HG03175 (cell line): ENCODE measurements at regions not wholly inside any gene's neighbourhood (a gene's known extent, or its start where the extent isn't known, plus 50 kb on each side); places are given as distances from the start of the nearest gene placed in this dataset.
"Not testable (repeated sequence)": the region's sequence is repeated elsewhere in the genome, so short reads cannot be mapped to it uniquely, and the experiment has no call there.

ENCODE experiments used
- ATAC-seq: cut with Tn5 transposase; IDR thresholded peaks from one replicate; pipeline ENCODE4 v1.9.1; 2021; ENCODE audit warnings: mild to moderate bottlenecking, moderate library complexity; ENCODE audit not compliant: unreplicated experiment

GRCh38 chr10:123375097-123375496, 220.9 kb downstream of the BUB3 start:
- ATAC-seq: no peak

GRCh38 chr10:123375738-123376137, 221.5 kb downstream of the BUB3 start:
- ATAC-seq: no peak

- no peak for ATAC-seq
These were observed 223.7 kb downstream of the BUB3 start for GRCh38 chr10:123377883-123378282.

- ATAC-seq: no peak
These were observed 224.1 kb downstream of the BUB3 start for GRCh38 chr10:123378302-123378701.

GRCh38 chr10:123379156-123379555, 225.0 kb downstream of the BUB3 start:
- ATAC-seq: no peak

GRCh38 chr10:123380491-123381085, 226.4 kb downstream of the BUB3 start:
- ATAC-seq: no peak

- ATAC-seq: no peak
These were observed 227.0 kb downstream of the BUB3 start for GRCh38 chr10:123381224-123381623.

GRCh38 chr10:123382491-123382890, 228.3 kb downstream of the BUB3 start:
- no peak for ATAC-seq

- no peak for ATAC-seq
These were observed 231.4 kb downstream of the BUB3 start for GRCh38 chr10:123385508-123386080.

GRCh38 chr10:123389520-123389919, 235.3 kb downstream of the BUB3 start:
- ATAC-seq: no peak

- ATAC-seq: no peak
These were observed 236.1 kb downstream of the BUB3 start for GRCh38 chr10:123390332-123390731.

- ATAC-seq: no peak
These were observed 236.7 kb downstream of the BUB3 start for GRCh38 chr10:123390874-123391273.

- peak; percentile 16 for ATAC-seq
These were observed 237.2 kb downstream of the BUB3 start for GRCh38 chr10:123391275-123392028.

- peak; percentile 91 for ATAC-seq
These were observed 238.2 kb downstream of the BUB3 start for GRCh38 chr10:123392182-123392963.

- ATAC-seq: no peak
These were observed 239.0 kb downstream of the BUB3 start for GRCh38 chr10:123393170-123393569.

- no peak for ATAC-seq
These were observed 240.2 kb downstream of the BUB3 start for GRCh38 chr10:123394382-123394781.

- not testable (repeated sequence) for ATAC-seq
These were observed 241.0 kb downstream of the BUB3 start for GRCh38 chr10:123395234-123395633.

GRCh38 chr10:123395906-123396305, 241.7 kb downstream of the BUB3 start:
- no peak for ATAC-seq

- peak; percentile 69 for ATAC-seq
These were observed 244.0 kb downstream of the BUB3 start for GRCh38 chr10:123398180-123398591.

GRCh38 chr10:123398756-123399155, 244.6 kb downstream of the BUB3 start:
- ATAC-seq: no peak

- ATAC-seq: no peak
These were observed 245.2 kb downstream of the BUB3 start for GRCh38 chr10:123399276-123399839.
